PC-9 (cell line): ENCODE measurements at regions not wholly inside any gene's neighbourhood (a gene's known extent, or its start where the extent isn't known, plus 50 kb on each side); places are given as distances from the start of the nearest gene placed in this dataset.
"Not testable (repeated sequence)": the region's sequence is repeated elsewhere in the genome, so short reads cannot be mapped to it uniquely, and the experiment has no call there.

Experiments used
- BruUV-seq: library from RNA; stranded (reverse); fragments of 400-500 nt; replicated peaks from 2 replicates; lab custom pipeline; 2021; lab: Mats Ljungman, UMichigan
- CTCF ChIA-PET: fragments of 300-600 bp; sonication (Branson Sonifier 250); formaldehyde crosslinking; loops from one replicate; lab custom pipeline; 2022; ENCODE audit warnings: antibody characterized with exemption; lab: Charles Lee
- POLR2A ChIA-PET: fragments of 300-600 bp; sonication (Branson Sonifier 250); formaldehyde crosslinking; loops from one replicate; lab custom pipeline; 2022; ENCODE audit warnings: antibody characterized with exemption; ENCODE audit not compliant: unreplicated experiment; lab: Charles Lee
- DNase-seq, 2 experiments: peaks; one replicate each; pipeline versions ENCODE4 v3.0.0 to v3.0.0-alpha.2; 2015 to 2022; ENCODE audit warnings: mixed read lengths in 1 of 2
- H2AFZ ChIP-seq: fragments of 200-600 bp; sonication (generic); 2 replicates; pipeline ENCODE4 v1.8.1; 2017; ENCODE audit warnings: antibody characterized with exemption
- H3F3A ChIP-seq: fragments of 200-600 bp; sonication (generic); 2 replicates; pipeline ENCODE4 v1.8.1; 2017; ENCODE audit warnings: antibody characterized with exemption, mild to moderate bottlenecking, low read depth; ENCODE audit not compliant: insufficient read depth
- H3K27ac ChIP-seq: fragments of 200-600 bp; sonication (generic); 2 replicates; pipeline ENCODE4 v1.6.1; 2016; ENCODE audit warnings: mixed run types
- H3K27me3 ChIP-seq: fragments of 200-600 bp; sonication (generic); 2 replicates; pipeline ENCODE4 v1.6.1; 2016; ENCODE audit warnings: low read depth, mixed run types; ENCODE audit not compliant: insufficient read depth
- H3K36me3 ChIP-seq: fragments of 200-600 bp; sonication (generic); 2 replicates; pipeline ENCODE4 v1.6.1; 2016; ENCODE audit warnings: low read depth, mixed run types
- H3K4me1 ChIP-seq: fragments of 200-600 bp; sonication (generic); replicated peaks from 2 replicates; pipeline ENCODE4 v1.6.1; 2016; ENCODE audit warnings: mixed run types; ENCODE audit not compliant: insufficient read depth
- H3K4me2 ChIP-seq: fragments of 200-600 bp; sonication (generic); 2 replicates; pipeline ENCODE4 v1.6.1; 2017; ENCODE audit warnings: mixed run types
- H3K4me3 ChIP-seq: fragments of 200-600 bp; sonication (generic); 2 replicates; pipeline ENCODE4 v1.6.1; 2016; ENCODE audit warnings: mixed run types
- H3K79me2 ChIP-seq: fragments of 200-600 bp; sonication (generic); 2 replicates; pipeline ENCODE4 v1.6.1; 2017; ENCODE audit warnings: low read depth, mixed run types
- H3K9me2 ChIP-seq: fragments of 200-600 bp; sonication (generic); 2 replicates; pipeline ENCODE4 v1.8.1; 2017; ENCODE audit warnings: mild to moderate bottlenecking; ENCODE audit not compliant: insufficient read depth
- H3K9me3 ChIP-seq: fragments of 200-600 bp; sonication (generic); 2 replicates; pipeline ENCODE4 v1.8.1; 2016; ENCODE audit warnings: low read depth; ENCODE audit not compliant: insufficient read depth
- H4K20me1 ChIP-seq: fragments of 200-600 bp; sonication (generic); 2 replicates; pipeline ENCODE4 v1.8.1; 2017; ENCODE audit not compliant: insufficient read depth
- intact Hi-C: fragments of 100-400 bp; cut with micrococcal nuclease; formaldehyde crosslinking; loops from one replicate; pipeline ENCODE4 v1.10.0; 2022; ENCODE audit not compliant: unreplicated experiment

DNA sequence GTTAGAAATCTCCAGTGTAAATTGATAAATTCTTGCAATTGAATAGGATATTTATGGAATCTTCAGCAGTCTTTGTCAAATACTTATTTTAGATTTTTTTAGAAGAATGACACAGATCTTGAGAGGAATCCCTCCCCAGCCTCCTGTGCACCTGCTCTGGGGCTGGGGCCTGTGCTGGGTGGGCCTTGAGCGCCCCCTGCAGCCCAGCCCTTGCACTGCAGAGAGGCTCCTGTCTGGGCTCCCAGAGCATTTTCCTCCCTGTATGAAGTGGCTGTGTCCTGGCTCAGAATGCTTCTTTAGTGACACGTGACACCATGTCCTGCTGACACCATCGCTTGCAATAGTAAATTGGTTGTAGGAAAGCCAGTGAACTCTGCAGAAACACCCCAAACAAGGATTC lies 98.7 kb downstream of the OR4M2 start:
- intact Hi-C loops, H2AFZ ChIP-seq, H3K9me3 ChIP-seq, BruUV-seq, H3K4me1 ChIP-seq, CTCF ChIA-PET, H3F3A ChIP-seq, H3K36me3 ChIP-seq, H3K79me2 ChIP-seq, POLR2A ChIA-PET, H3K4me3 ChIP-seq, H4K20me1 ChIP-seq, H3K9me2 ChIP-seq, H3K4me2 ChIP-seq, H3K27ac ChIP-seq, DNase-seq, H3K27me3 ChIP-seq: not testable (repeated sequence)

GRCh38 chr15:22180611-22181010 lies 100.3 kb downstream of the OR4M2 start:
- H4K20me1 ChIP-seq, CTCF ChIA-PET, H3K9me2 ChIP-seq, H3K27ac ChIP-seq, BruUV-seq, H3K79me2 ChIP-seq, H3K4me1 ChIP-seq, H2AFZ ChIP-seq, POLR2A ChIA-PET, H3F3A ChIP-seq, H3K27me3 ChIP-seq, H3K4me3 ChIP-seq, H3K4me2 ChIP-seq, intact Hi-C loops, H3K9me3 ChIP-seq, DNase-seq, H3K36me3 ChIP-seq: not testable (repeated sequence)

DNA sequence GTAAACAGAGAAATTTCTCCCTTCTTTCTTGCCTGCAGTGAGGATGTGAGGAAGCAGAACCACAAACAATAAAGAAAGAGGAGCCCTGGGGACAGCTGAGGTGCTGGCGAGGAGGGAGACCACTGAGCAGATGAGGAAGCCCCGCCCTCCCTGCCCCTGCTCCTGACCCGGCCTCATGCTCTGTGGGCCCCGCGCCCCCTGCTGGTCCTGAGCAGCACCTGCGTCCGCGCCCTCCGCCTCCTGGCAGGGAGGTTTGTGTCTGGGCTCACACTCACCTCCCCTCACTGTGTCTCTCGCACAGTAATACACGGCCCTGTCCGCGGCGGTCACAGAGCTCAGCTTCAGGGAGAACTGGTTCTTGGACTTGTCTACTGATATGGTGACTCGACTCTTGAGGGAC lies 104.4 kb downstream of the OR4M2 start:
- intact Hi-C loops, H3K9me3 ChIP-seq, CTCF ChIA-PET: not testable (repeated sequence)

DNA sequence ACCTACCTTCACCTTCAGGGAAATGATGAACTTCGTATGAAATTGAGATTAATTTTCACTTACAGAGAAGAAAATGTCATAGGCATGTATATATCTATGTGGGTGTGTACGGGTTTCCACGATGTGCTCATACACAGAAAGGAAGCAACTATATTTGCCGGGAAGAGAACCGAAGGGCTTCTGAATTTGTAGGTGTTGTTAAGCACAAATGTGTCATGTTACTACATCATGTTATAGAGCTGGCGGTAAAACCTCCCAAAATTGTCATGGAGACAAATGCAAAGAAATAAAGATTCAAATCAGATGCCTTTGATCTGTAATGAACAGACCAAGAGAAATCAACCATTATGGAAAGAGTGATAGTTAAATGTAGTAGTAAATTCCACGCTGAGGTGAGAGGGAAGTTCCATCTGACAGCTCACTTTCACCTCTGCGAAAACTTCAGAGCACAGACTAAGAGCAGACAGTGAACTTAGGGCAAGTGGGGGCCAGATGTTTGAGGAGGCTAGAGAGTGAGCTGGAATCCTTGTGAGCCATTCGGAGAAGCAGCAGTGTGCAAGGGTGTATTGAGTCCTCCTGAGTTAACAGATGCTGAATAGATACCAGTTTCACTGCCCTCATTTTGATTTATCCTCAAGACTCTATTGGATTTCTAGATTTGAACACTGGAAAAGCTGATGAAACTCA lies 106.7 kb downstream of the OR4M2 start:
- DNase-seq, H4K20me1 ChIP-seq, H3K9me3 ChIP-seq, H3K4me3 ChIP-seq, CTCF ChIA-PET, H3K4me1 ChIP-seq, H3K27ac ChIP-seq, H2AFZ ChIP-seq, BruUV-seq, H3K36me3 ChIP-seq, POLR2A ChIA-PET, H3F3A ChIP-seq, H3K4me2 ChIP-seq, H3K79me2 ChIP-seq, intact Hi-C loops, H3K27me3 ChIP-seq, H3K9me2 ChIP-seq: not testable (repeated sequence)

More for the DNA sequence above, 104.4 kb downstream of the OR4M2 start:
- H3K4me3 ChIP-seq, H3K4me1 ChIP-seq, H3K4me2 ChIP-seq, H3K79me2 ChIP-seq, DNase-seq, H3K9me2 ChIP-seq, H3K27me3 ChIP-seq, POLR2A ChIA-PET, H2AFZ ChIP-seq, H3K36me3 ChIP-seq, H3F3A ChIP-seq, H4K20me1 ChIP-seq, BruUV-seq, H3K27ac ChIP-seq: not testable (repeated sequence)

DNA sequence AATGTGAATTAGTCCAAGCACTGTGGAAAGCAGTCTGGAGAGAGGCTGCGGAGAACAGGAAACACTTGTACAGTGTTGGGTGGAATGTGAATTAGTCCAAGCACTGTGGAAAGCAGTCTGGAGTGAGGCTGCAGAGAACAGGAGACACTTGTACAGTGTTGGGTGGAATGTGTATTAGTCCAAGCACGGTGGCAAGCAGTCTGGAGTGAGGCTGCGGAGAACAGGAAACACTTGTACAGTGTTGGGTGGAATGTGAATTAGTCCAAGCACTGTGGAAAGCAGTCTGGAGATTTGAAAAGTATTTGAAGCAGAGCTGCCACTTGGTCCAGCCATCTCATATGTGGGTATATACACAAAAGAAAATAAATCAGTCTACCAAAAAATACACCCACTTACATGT lies 111.5 kb downstream of the OR4M2 start:
- CTCF ChIA-PET = not testable (repeated sequence)

GRCh38 chr15:22194739-22195617 lies 114.7 kb downstream of the OR4M2 start:
- H3K27ac ChIP-seq, H3K36me3 ChIP-seq, H3K27me3 ChIP-seq, intact Hi-C loops, H3K9me2 ChIP-seq, BruUV-seq, H4K20me1 ChIP-seq, H3K4me2 ChIP-seq, H2AFZ ChIP-seq, H3F3A ChIP-seq, H3K4me1 ChIP-seq, POLR2A ChIA-PET, H3K79me2 ChIP-seq, DNase-seq, H3K9me3 ChIP-seq, H3K4me3 ChIP-seq, CTCF ChIA-PET: not testable (repeated sequence)

More for the DNA sequence above, 111.5 kb downstream of the OR4M2 start:
- H4K20me1 ChIP-seq, H3K4me3 ChIP-seq, H3K9me2 ChIP-seq, H3K27me3 ChIP-seq, H3K27ac ChIP-seq, intact Hi-C loops, H3K36me3 ChIP-seq, POLR2A ChIA-PET, H3K9me3 ChIP-seq, BruUV-seq, H3K4me2 ChIP-seq, H3F3A ChIP-seq, H2AFZ ChIP-seq, DNase-seq, H3K4me1 ChIP-seq, H3K79me2 ChIP-seq: not testable (repeated sequence)

GRCh38 chr15:22196423-22196822 lies 116.1 kb downstream of the OR4M2 start:
- DNase-seq, CTCF ChIA-PET, H3K79me2 ChIP-seq, H2AFZ ChIP-seq, POLR2A ChIA-PET, H3K27me3 ChIP-seq, H3K9me3 ChIP-seq, H3K36me3 ChIP-seq, H3K4me1 ChIP-seq, H3K4me3 ChIP-seq, intact Hi-C loops, H4K20me1 ChIP-seq, H3K9me2 ChIP-seq, BruUV-seq, H3F3A ChIP-seq, H3K27ac ChIP-seq, H3K4me2 ChIP-seq: not testable (repeated sequence)
